AG09309 (cell line): ENCODE measurements at regions not wholly inside any gene's neighbourhood (a gene's known extent, or its start where the extent isn't known, plus 50 kb on each side); places are given as distances from the start of the nearest gene placed in this dataset.
"Not testable (repeated sequence)": the region's sequence is repeated elsewhere in the genome, so short reads cannot be mapped to it uniquely, and the experiment has no call there.

Experiments
- DNase-seq: peaks from one replicate; pipeline ENCODE4 v3.0.0-alpha.2; 2010; ENCODE audit warnings: low read depth
- H3K4me3 ChIP-seq: 2 replicates; pipeline ENCODE4 v1.5.1; 2011; ENCODE audit warnings: mild to moderate bottlenecking, low read depth, low read length, moderate library complexity; ENCODE audit not compliant: control insufficient read depth
- CTCF ChIP-seq: IDR thresholded peaks from 2 replicates; pipeline ENCODE4 v1.5.1; 2011; ENCODE audit warnings: mild to moderate bottlenecking, low read depth, low read length, inconsistent platforms; ENCODE audit not compliant: insufficient read depth, control insufficient read depth; ENCODE audit errors: missing control alignments

- H3K4me3 ChIP-seq = no peak overlapping the region
- TF ChIP-seq CTCF = no peak
- DNase-seq = no peak
Observed at GRCh38 chr12:87216436-87216835, 812.8 kb downstream of the C12orf50 start.

GRCh38 chr12:87202189-87202588 is 827.0 kb downstream of the C12orf50 start:
- DNase-seq = no peak
- TF ChIP-seq CTCF = no peak
- H3K4me3 ChIP-seq = no peak overlapping the region

- no peak overlapping the region for H3K4me3 ChIP-seq
- TF ChIP-seq CTCF = no peak
- DNase-seq = no peak
Observed at GRCh38 chr12:87201598-87201997, 827.6 kb downstream of the C12orf50 start.

GRCh38 chr12:87200289-87200979 is 828.8 kb downstream of the C12orf50 start:
- DNase-seq = no peak
- no peak for TF ChIP-seq CTCF
- H3K4me3 ChIP-seq = no peak overlapping the region

- H3K4me3 ChIP-seq = no peak overlapping the region
- no peak for TF ChIP-seq CTCF
Observed at GRCh38 chr12:87198181-87198580, 831.0 kb downstream of the C12orf50 start.

GRCh38 chr12:87196321-87196720 is 832.9 kb downstream of the C12orf50 start:
- no peak overlapping the region for H3K4me3 ChIP-seq
- no peak for DNase-seq
- TF ChIP-seq CTCF = no peak

More at GRCh38 chr12:87198181-87198580, 831.0 kb downstream of the C12orf50 start:
- DNase-seq = no peak

GRCh38 chr12:87194389-87194788 is 834.8 kb downstream of the C12orf50 start:
- not testable (repeated sequence) for DNase-seq, H3K4me3 ChIP-seq
